ENCODE measurements at regions not wholly inside any gene's neighbourhood (a gene's known extent, or its start where the extent isn't known, plus 50 kb on each side); places are given as distances from the start of the nearest gene placed in this dataset.
"Not testable (repeated sequence)": the region's sequence is repeated elsewhere in the genome, so short reads cannot be mapped to it uniquely, and the experiment has no call there.

DNA sequence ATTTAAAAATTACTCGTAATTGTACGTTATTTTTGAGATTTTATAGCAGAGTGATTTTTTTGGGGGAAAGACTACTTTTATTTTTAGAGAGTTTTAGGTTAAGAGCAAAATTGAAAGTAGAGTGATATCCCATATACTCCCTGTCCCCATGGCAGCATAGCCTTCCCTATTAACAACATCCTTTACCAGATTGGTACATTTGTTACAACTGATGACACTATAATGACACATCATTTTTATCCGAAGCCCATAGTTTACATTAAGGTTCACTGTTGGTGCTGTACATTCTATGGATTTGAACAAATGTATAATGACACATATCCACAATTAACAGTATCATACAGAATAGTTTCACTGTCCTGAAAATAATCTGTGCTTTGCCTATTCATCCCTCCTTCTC lies 1126.4 kb upstream of the CITED2 start:
- no peaks in the 10 kb centered on the region for H3K36me3 ChIP-seq (ENCODE audit: insufficient read depth, low read length)
- no peaks in the 10 kb centered on the region for H3K4me1 ChIP-seq (ENCODE audit: insufficient read depth, low read length)
- no peak overlapping the region for H3K4me3 ChIP-seq (ENCODE audit: low read length)
- no peaks in the 10 kb centered on the region for H3K9me3 ChIP-seq (ENCODE audit: insufficient read depth, low read depth, low read length)
- 94% methylated on average over 2 of the region's 3 CpGs for WGBS
- H3K27me3 ChIP-seq (ENCODE audit: insufficient read depth, low read length): no peaks in the 10 kb centered on the region
- no peak overlapping the region for H3K9ac ChIP-seq (ENCODE audit: low read depth, low read length)
- H3K27ac ChIP-seq (ENCODE audit: low read depth, low read length): no peak overlapping the region

DNA sequence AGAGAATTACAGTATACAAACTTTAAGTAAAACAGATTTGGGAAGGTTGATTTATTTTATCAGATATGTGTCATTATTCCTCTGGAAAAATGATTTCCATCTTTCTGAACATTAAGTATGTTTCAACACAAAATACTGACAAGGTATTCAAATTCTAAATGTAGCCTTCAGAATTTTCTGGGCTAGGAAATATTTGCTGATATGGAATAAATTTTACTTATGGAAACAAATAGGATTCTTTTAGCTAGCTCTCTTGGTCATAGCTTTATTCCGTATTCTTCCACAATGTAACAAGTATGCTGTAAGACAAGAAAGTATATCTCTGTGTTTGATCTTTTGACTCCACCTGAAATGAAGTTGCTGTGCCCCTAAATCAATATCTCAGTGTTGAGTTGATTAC lies 1125.2 kb upstream of the CITED2 start:
- Histone ChIP-seq H3K4me3 (ENCODE audit: low read length) (no peak overlapping the region), H3K36me3 (ENCODE audit: insufficient read depth, low read length) (no peaks in the 10 kb centered on the region), H3K9me3 (ENCODE audit: insufficient read depth, low read depth, low read length) (no peaks in the 10 kb centered on the region), H3K9ac (ENCODE audit: low read depth, low read length) (no peak overlapping the region), H3K27me3 (ENCODE audit: insufficient read depth, low read length) (no peaks in the 10 kb centered on the region), H3K4me1 (ENCODE audit: insufficient read depth, low read length) (no peaks in the 10 kb centered on the region), H3K27ac (ENCODE audit: low read depth, low read length) (no peak overlapping the region)
- WGBS: no CpG with 5 or more reads among the region's 1 CpG

DNA sequence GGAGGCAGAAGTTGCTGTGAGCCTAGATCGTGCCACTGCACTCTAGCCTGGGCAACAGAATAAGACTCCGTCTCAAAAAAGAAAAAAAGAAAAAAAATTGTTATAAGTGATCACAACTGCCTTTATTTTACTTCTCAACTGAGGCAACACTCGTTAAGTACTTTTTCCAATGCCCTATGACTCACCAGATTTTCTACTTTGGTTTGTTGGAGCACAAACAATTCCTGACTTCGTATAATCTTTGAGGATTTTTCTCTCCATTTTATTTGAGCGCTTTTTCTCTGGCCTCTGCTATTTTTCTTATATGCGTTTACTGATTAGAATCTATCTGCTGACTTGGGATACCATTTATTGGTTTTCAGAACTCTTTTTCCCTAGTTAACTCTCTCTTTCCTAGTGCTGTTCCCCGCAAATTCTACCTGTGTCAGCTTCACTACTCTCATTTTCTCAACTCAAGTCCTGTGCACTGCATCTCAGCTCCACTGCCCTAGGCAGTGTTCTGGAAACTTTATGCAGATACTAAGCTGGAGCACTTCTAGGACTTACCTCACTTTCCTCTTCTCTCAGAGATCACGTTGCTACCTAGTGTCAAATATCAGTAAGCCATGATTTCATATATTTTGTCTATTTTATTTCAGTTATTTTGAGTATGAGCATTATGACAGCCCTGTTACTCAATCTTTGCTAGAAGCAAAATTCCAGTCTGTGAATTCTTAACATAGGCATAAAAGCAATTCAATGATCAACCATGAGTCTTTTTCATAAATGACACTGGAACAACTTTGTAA lies 1120.1 kb upstream of the CITED2 start:
- Histone ChIP-seq H3K27ac (ENCODE audit: low read depth, low read length) (no peak overlapping the region), H3K4me1 (ENCODE audit: insufficient read depth, low read length) (no peaks in the 10 kb centered on the region), H3K4me3 (ENCODE audit: low read length) (no peak overlapping the region), H3K27me3 (ENCODE audit: insufficient read depth, low read length) (no peaks in the 10 kb centered on the region), H3K9me3 (ENCODE audit: insufficient read depth, low read depth, low read length) (no peaks in the 10 kb centered on the region), H3K36me3 (ENCODE audit: insufficient read depth, low read length) (no peaks in the 10 kb centered on the region), H3K9ac (ENCODE audit: low read depth, low read length) (no peak overlapping the region)
- WGBS: 98% methylated on average over 7 of the region's 8 CpGs

DNA sequence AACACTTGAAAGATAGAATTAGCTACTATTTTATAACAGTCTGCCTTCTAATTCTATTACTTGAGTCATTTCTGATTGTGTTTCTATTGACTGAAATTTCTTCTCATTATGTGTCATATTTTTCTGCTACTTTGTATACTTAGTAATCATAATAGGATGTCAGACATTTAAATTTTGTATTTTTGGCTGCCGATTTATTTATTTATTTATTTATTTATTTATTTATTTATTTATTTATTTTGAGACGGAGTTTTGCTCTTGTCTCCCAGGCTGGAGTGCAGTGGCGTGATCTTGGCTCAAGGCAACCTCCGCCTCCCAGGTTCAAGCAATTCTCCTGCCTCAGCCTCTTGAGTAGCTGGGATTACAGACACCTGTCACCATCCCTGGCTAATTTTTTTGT lies 1119.0 kb upstream of the CITED2 start:
- H3K9me3 ChIP-seq (ENCODE audit: insufficient read depth, low read depth, low read length); H3K27me3 ChIP-seq (ENCODE audit: insufficient read depth, low read length); H3K36me3 ChIP-seq (ENCODE audit: insufficient read depth, low read length); H3K9ac ChIP-seq (ENCODE audit: low read depth, low read length); H3K4me3 ChIP-seq (ENCODE audit: low read length); H3K27ac ChIP-seq (ENCODE audit: low read depth, low read length); H3K4me1 ChIP-seq (ENCODE audit: insufficient read depth, low read length): not testable (repeated sequence)
- WGBS: 100% methylated on average over 3 of the region's 4 CpGs

DNA sequence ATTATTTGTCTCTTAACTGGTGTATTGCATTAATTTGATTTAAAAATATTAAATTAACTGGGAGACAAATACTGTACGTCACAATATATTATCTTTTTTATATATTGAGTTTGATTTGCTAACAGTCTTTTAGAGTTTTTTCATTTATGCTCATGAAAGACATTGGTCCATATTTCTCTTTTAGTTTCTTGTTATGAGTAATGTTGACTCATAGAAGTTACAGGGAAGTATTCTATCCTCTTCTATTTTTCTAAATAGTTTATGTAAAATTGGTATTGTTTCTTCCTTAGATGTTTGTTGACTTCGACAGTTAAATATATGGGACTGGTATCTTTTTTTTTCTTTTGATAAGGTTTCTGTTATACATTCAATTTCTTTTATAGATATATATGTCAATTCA lies 1115.6 kb upstream of the CITED2 start:
- H3K4me1 ChIP-seq (ENCODE audit: insufficient read depth, low read length): peaks cover 10% of the 10 kb centered on the region; the same call in 1 of the 2 replicates
- H3K27ac ChIP-seq (ENCODE audit: low read depth, low read length): no peak overlapping the region
- H3K27me3 ChIP-seq (ENCODE audit: insufficient read depth, low read length): no peaks in the 10 kb centered on the region
- H3K9me3 ChIP-seq (ENCODE audit: insufficient read depth, low read depth, low read length): peaks cover 15% of the 10 kb centered on the region
- H3K9ac ChIP-seq (ENCODE audit: low read depth, low read length): no peak overlapping the region
- H3K4me3 ChIP-seq (ENCODE audit: low read length): no peak overlapping the region
- no peaks in the 10 kb centered on the region for H3K36me3 ChIP-seq (ENCODE audit: insufficient read depth, low read length)
- WGBS: no CpG with 5 or more reads among the region's 2 CpGs

DNA sequence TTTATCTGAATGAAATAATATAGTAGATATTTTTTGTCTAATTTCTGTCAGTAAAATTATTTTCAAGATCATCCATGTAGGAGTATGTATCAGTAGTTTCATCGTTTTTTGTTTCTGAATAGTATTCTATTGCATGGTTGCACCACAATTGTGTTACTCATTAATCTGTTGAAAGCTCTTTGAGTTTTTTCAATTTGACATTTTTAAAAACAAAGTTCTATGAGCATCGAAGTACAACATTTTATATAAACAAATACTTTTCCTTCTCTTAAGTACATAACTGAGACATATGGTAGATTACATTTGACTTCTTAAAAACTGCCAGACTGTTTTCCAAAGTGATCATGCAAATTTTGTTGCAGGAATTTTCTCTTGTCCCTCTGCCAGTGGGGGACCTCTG lies 1113.1 kb upstream of the CITED2 start:
- Histone ChIP-seq H3K27ac (ENCODE audit: low read depth, low read length) (no peak overlapping the region), H3K4me1 (ENCODE audit: insufficient read depth, low read length) (peaks cover 15% of the 10 kb centered on the region; the same call in 1 of the 2 replicates), H3K36me3 (ENCODE audit: insufficient read depth, low read length) (no peaks in the 10 kb centered on the region), H3K27me3 (ENCODE audit: insufficient read depth, low read length) (no peaks in the 10 kb centered on the region), H3K9ac (ENCODE audit: low read depth, low read length) (no peak overlapping the region), H3K9me3 (ENCODE audit: insufficient read depth, low read depth, low read length) (peaks cover 15% of the 10 kb centered on the region), H3K4me3 (ENCODE audit: low read length) (no peak overlapping the region)
- 100% methylated on average over 1 of the region's 2 CpGs for WGBS

DNA sequence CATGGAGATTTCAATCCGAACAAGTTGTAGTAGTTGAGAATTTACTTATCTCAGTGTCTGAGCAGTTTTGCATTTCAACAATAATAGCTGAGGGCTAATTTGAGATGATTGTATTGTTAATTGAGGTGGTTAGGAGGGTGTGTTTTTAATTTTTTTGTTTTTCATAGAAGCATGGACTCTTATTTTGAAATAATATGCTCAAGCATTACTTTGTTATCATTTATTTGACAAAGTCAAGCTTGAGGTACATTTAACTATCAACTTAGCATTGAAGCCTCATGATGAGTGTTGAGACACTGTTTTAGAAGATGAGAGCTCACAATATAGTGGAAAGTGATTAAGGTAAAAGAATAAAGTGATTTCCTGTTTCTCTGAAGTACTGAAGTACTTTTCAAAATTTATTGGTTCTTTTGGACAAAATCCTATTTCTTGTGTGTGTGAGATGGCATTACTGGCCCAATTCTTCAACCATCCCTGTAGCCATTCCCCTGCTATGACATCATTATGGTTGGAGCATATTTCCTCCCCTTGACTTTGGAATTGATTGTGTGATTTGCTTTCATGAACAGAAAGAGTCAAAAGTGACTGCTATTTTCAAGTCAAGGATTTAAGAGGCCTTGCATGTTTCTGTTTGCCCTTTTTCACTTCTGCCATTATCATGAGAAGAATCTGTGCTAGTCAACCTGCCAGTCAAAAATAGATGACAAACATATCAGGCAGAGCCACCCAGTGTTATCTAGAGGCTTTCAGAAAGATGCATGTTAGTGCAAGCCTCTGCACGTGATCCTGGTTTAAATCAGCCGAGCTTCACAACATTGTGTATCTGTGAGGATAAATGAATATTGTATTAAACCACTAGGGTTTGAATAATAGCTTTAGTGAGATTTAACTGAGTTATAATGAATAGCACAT lies 1112.3 kb upstream of the CITED2 start:
- Histone ChIP-seq H3K27ac (ENCODE audit: low read depth, low read length) (no peak overlapping the region), H3K4me3 (ENCODE audit: low read length) (no peak overlapping the region), H3K9ac (ENCODE audit: low read depth, low read length) (no peak overlapping the region), H3K27me3 (ENCODE audit: insufficient read depth, low read length) (no peaks in the 10 kb centered on the region), H3K4me1 (ENCODE audit: insufficient read depth, low read length) (peaks cover 15% of the 10 kb centered on the region; the same call in 1 of the 2 replicates), H3K9me3 (ENCODE audit: insufficient read depth, low read depth, low read length) (peaks cover 15% of the 10 kb centered on the region), H3K36me3 (ENCODE audit: insufficient read depth, low read length) (no peaks in the 10 kb centered on the region)
- 98% methylated on average over 3 of the region's 3 CpGs for WGBS

DNA sequence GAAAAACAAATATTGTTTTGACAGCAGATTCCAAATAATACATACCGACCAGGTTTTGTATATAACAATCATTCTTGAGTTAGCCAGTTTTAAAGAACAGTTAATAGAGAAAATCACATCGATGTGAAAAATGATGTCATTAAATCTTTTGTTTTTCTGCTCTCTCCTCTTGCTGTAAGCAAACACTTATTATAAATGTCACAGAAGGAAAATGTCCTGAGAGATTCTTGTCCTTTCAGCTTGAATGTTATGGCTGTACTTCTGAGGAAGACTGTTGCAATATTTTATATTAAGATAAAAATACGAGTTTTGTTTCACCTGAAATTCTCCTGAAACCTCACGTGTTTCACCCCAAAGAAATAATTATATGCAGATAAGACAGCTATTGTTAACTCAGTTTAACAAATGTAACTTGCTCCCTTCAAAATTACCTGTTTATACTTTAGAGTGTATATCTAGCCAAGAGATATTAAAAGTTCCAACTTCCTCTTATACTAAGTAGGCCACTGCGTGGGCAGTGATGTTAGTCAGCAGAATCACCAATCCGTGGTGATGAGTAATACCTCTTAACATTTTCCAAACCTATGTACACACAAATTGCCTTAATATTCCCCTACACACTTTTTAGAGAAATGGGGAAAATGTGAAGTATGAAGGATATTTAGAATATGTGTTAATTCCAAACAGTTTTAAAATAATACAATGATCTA lies 1111.4 kb upstream of the CITED2 start:
- 98% methylated on average over 4 of the region's 6 CpGs for WGBS
- Histone ChIP-seq H3K27me3 (ENCODE audit: insufficient read depth, low read length) (no peaks in the 10 kb centered on the region), H3K9ac (ENCODE audit: low read depth, low read length) (no peak overlapping the region), H3K4me3 (ENCODE audit: low read length) (no peak overlapping the region), H3K4me1 (ENCODE audit: insufficient read depth, low read length) (peaks cover 15% of the 10 kb centered on the region; the same call in 1 of the 2 replicates), H3K27ac (ENCODE audit: low read depth, low read length) (no peak overlapping the region), H3K36me3 (ENCODE audit: insufficient read depth, low read length) (no peaks in the 10 kb centered on the region), H3K9me3 (ENCODE audit: insufficient read depth, low read depth, low read length) (peaks cover 15% of the 10 kb centered on the region)

DNA sequence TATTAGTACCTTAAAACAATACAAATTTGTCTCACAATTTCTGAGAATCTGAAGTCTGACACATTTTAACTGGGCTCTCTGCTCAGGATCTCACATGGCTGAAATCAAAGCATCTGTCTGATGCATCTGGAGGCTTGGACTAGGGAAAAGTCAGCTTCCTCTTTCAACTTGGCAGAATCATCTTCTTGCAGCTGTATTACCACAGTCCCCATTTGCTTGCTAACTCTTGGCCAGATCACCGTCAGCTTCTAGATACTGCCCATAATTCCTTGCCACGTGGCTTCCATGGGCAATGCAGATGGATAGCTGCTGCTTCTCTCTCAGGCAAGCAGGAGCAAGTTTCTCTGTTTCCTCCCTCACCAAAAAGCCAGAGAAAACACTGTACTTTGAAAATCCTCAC lies 1106.4 kb upstream of the CITED2 start:
- Histone ChIP-seq H3K36me3 (ENCODE audit: insufficient read depth, low read length) (no peaks in the 10 kb centered on the region), H3K27ac (ENCODE audit: low read depth, low read length) (no peak overlapping the region), H3K4me1 (ENCODE audit: insufficient read depth, low read length) (peaks cover 9% of the 10 kb centered on the region; the same call in 1 of the 2 replicates), H3K9ac (ENCODE audit: low read depth, low read length) (no peak overlapping the region), H3K4me3 (ENCODE audit: low read length) (no peak overlapping the region), H3K9me3 (ENCODE audit: insufficient read depth, low read depth, low read length) (no peaks in the 10 kb centered on the region), H3K27me3 (ENCODE audit: insufficient read depth, low read length) (no peaks in the 10 kb centered on the region)
- 90% methylated on average over 2 of the region's 2 CpGs for WGBS

DNA sequence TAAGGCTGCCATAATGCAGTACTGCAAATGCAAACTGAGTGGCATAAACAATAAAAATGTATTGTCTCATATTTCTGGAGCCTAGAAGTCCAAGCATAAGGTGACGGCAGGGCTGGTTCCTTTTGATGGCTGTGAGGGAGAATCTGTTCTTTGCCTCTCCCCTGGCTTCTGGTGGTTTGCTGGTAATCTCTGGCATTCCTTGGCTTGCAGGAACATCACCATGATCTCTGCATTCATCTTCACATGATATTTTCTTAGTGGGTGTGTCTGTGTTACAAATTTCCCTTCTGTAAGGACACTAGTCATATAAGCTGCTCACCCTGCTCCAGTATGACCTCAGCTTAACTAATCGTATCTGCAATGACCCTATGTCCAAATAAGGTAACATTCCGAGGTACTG lies 1104.2 kb upstream of the CITED2 start:
- H3K4me1 ChIP-seq (ENCODE audit: insufficient read depth, low read length): no peaks in the 10 kb centered on the region
- WGBS: 93% methylated on average over 2 of the region's 3 CpGs

DNA sequence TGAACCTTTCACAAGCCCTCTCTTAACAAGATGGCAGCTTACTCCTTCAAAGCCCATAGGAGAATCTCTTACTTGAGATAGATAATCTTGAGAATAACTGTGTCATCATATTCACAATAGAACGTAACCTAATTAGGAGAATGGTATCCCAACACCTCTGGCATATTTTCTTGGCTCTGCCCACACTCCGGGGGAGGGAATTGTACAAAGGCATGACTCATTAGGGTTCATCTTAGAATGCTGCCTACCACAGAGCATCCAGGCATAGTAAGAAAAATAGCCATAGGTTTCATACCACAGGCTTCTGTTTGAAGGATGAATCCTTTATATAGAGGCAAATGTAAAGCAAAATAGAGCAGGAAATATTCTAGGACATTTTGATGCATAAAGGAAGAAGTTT lies 1100.6 kb upstream of the CITED2 start:
- H3K4me3 ChIP-seq (ENCODE audit: low read length): no peak overlapping the region
- H3K27ac ChIP-seq (ENCODE audit: low read depth, low read length): no peak overlapping the region
- no peaks in the 10 kb centered on the region for H3K27me3 ChIP-seq (ENCODE audit: insufficient read depth, low read length)
- WGBS: 90% methylated on average over 2 of the region's 2 CpGs
- no peaks in the 10 kb centered on the region for H3K9me3 ChIP-seq (ENCODE audit: insufficient read depth, low read depth, low read length)
- no peaks in the 10 kb centered on the region for H3K4me1 ChIP-seq (ENCODE audit: insufficient read depth, low read length)
- H3K36me3 ChIP-seq (ENCODE audit: insufficient read depth, low read length): no peaks in the 10 kb centered on the region
- no peak overlapping the region for H3K9ac ChIP-seq (ENCODE audit: low read depth, low read length)

More for the DNA sequence above, 1104.2 kb upstream of the CITED2 start:
- H3K9ac ChIP-seq (ENCODE audit: low read depth, low read length): no peak overlapping the region
- no peak overlapping the region for H3K27ac ChIP-seq (ENCODE audit: low read depth, low read length)
- H3K36me3 ChIP-seq (ENCODE audit: insufficient read depth, low read length): no peaks in the 10 kb centered on the region
- H3K4me3 ChIP-seq (ENCODE audit: low read length): no peak overlapping the region
- no peaks in the 10 kb centered on the region for H3K27me3 ChIP-seq (ENCODE audit: insufficient read depth, low read length)
- H3K9me3 ChIP-seq (ENCODE audit: insufficient read depth, low read depth, low read length): no peaks in the 10 kb centered on the region
